SK-N-SH (cell line): ENCODE measurements at regions not wholly inside any gene's neighbourhood (a gene's known extent, or its start where the extent isn't known, plus 50 kb on each side); places are given as distances from the start of the nearest gene placed in this dataset.

Experiments used
- CTCF ChIA-PET: fragments of 300-600, 350-600 bp; formaldehyde crosslinking; extraction: SDS; loops from one replicate; lab custom pipeline; 2021; lab: Yijun Ruan, JAX
- POLR2A ChIA-PET: fragments of 350-600 bp; sonication (Branson Sonifier 250); formaldehyde crosslinking; extraction: SDS; loops from one replicate; lab custom pipeline; 2020; ENCODE audit warnings: antibody characterized with exemption, inconsistent platforms; lab: Yijun Ruan, JAX
- DNase-seq: peaks from one replicate; pipeline ENCODE4 v3.0.0; 2012
- H2AFZ ChIP-seq: fragments of 200-600 bp; sonication (generic); 2 replicates; pipeline ENCODE4 v1.8.1; 2016; ENCODE audit warnings: antibody characterized with exemption, mild to moderate bottlenecking, low read depth
- H3F3A ChIP-seq: fragments of 200-600 bp; sonication (generic); replicated peaks from 2 replicates; pipeline ENCODE3; 2016; ENCODE audit warnings: antibody characterized with exemption, mild to moderate bottlenecking; ENCODE audit not compliant: insufficient read depth
- H3K27ac ChIP-seq, 2 experiments: fragments of 200-500 bp in 1 of 2; fragments of 200-600 bp in 1 of 2; sonication (Bioruptor generic) in 1 of 2; sonication (generic), shearing (Covaris generic) in 1 of 2; 2 replicates each; pipeline versions ENCODE4 v1.5.1 to v1.6.1; 2014 to 2016; ENCODE audit warnings: low read depth in 2 of 2, inconsistent platforms in 1 of 2, low read length in 1 of 2, mild to moderate bottlenecking in 1 of 2, mixed read lengths in 1 of 2
- H3K27me3 ChIP-seq: fragments of 200-600 bp; sonication (generic), shearing (Covaris generic); 2 replicates; pipeline ENCODE4 v1.6.1; 2016; ENCODE audit warnings: mixed run types; ENCODE audit not compliant: insufficient read depth
- H3K36me3 ChIP-seq, 2 experiments: fragments of 200-500 bp in 1 of 2; fragments of 200-600 bp in 1 of 2; sonication (Bioruptor generic) in 1 of 2; sonication (generic) in 1 of 2; replicated peaks in 1 of 2; 2 replicates each; pipeline versions ENCODE3 to v1.5.1; 2014 to 2016; ENCODE audit warnings: low read length in 1 of 2, mild to moderate bottlenecking in 1 of 2; ENCODE audit not compliant: insufficient read depth in 2 of 2, control insufficient read depth in 1 of 2
- H3K4me1 ChIP-seq, 2 experiments: fragments of 200-500 bp in 1 of 2; fragments of 200-600 bp in 1 of 2; sonication (Bioruptor generic) in 1 of 2; sonication (generic), shearing (Covaris generic) in 1 of 2; 2 replicates each; pipeline versions ENCODE4 v1.5.1 to v1.6.1; 2014 to 2016; ENCODE audit warnings: low read depth in 1 of 2, low read length in 1 of 2, mixed run types in 1 of 2; ENCODE audit not compliant: insufficient read depth in 2 of 2, control insufficient read depth in 1 of 2
- H3K4me2 ChIP-seq: fragments of 200-600 bp; sonication (generic), shearing (Covaris generic); 2 replicates; pipeline ENCODE4 v1.6.1; 2017; ENCODE audit warnings: mixed run types
- H3K4me3 ChIP-seq, 2 experiments: fragments of 200-500 bp in 1 of 2; fragments of 200-600 bp in 1 of 2; sonication (Bioruptor generic) in 1 of 2; sonication (generic), shearing (Covaris generic) in 1 of 2; 2 replicates each; pipeline versions ENCODE4 v1.5.1 to v1.8.1; 2014 to 2016; ENCODE audit warnings: low read depth in 2 of 2, inconsistent platforms in 1 of 2, low read length in 1 of 2, mild to moderate bottlenecking in 1 of 2, mixed read lengths in 1 of 2, moderate library complexity in 1 of 2
- H3K79me2 ChIP-seq: fragments of 200-600 bp; sonication (generic); 2 replicates; pipeline ENCODE4 v1.8.1; 2017; ENCODE audit warnings: mild to moderate bottlenecking; ENCODE audit not compliant: insufficient read depth
- H3K9ac ChIP-seq: fragments of 200-600 bp; sonication (generic); 2 replicates; pipeline ENCODE4 v1.6.1; 2017; ENCODE audit warnings: mixed run types
- H3K9me2 ChIP-seq: fragments of 200-600 bp; sonication (generic); 2 replicates; pipeline ENCODE4 v1.6.1; 2017; ENCODE audit warnings: mixed run types
- H3K9me3 ChIP-seq: fragments of 200-600 bp; sonication (generic); 2 replicates; pipeline ENCODE4 v1.6.1; 2017; ENCODE audit warnings: mixed run types, mild to moderate bottlenecking, moderate library complexity
- H4K20me1 ChIP-seq: fragments of 200-600 bp; sonication (generic); 2 replicates; pipeline ENCODE4 v1.6.1; 2017; ENCODE audit warnings: mild to moderate bottlenecking, mixed run types; ENCODE audit not compliant: insufficient read depth
- CTCF ChIP-seq: fragments of 200-600 bp; sonication (generic); IDR thresholded peaks from 2 replicates; pipeline ENCODE4 v1.6.1; 2017; ENCODE audit warnings: antibody characterized with exemption, mild to moderate bottlenecking, moderate library complexity
- ELF1 ChIP-seq: IDR thresholded peaks from 2 replicates; pipeline ENCODE4 v1.4.0; 2012
- EP300 ChIP-seq, 2 experiments: IDR thresholded peaks; 2 replicates each; pipeline versions ENCODE4 v1.4.0 to v1.6.1; 2012; ENCODE audit warnings: borderline replicate concordance in 1 of 2, low read depth in 1 of 2, low read length in 1 of 2
- FOSL2 ChIP-seq: IDR thresholded peaks from 2 replicates; pipeline ENCODE4 v1.4.0; 2012; ENCODE audit warnings: low read depth, mild to moderate bottlenecking, moderate library complexity, borderline replicate concordance
- GATA2 ChIP-seq: sonication (generic); formaldehyde crosslinking; IDR thresholded peaks from 2 replicates; pipeline ENCODE4 v1.5.0; 2020; ENCODE audit warnings: mild to moderate bottlenecking, missing genetic modification reagents
- IRF3 ChIP-seq: fragments of 150-350 bp; IDR thresholded peaks from 2 replicates; pipeline ENCODE4 v1.6.1; 2016; ENCODE audit warnings: mild to moderate bottlenecking, low read depth, low read length
- MEF2A ChIP-seq: IDR thresholded peaks from 2 replicates; pipeline ENCODE4 v1.4.0; 2012; ENCODE audit warnings: low read depth, borderline replicate concordance
- MXI1 ChIP-seq: IDR thresholded peaks from 2 replicates; pipeline ENCODE4 v1.6.1; 2012; ENCODE audit warnings: mild to moderate bottlenecking, low read depth, low read length, improper control_type of control experiment
- NFIC ChIP-seq: IDR thresholded peaks from 2 replicates; pipeline ENCODE4 v1.4.0; 2012; ENCODE audit warnings: borderline replicate concordance
- POLR2AphosphoS5 ChIP-seq: IDR thresholded peaks from 2 replicates; pipeline ENCODE4 v1.6.1; 2012; ENCODE audit warnings: low read depth, low read length
- RAD21 ChIP-seq: IDR thresholded peaks from 2 replicates; pipeline ENCODE4 v1.6.1; 2012; ENCODE audit warnings: mild to moderate bottlenecking, low read length
- SIN3A ChIP-seq: IDR thresholded peaks from 2 replicates; pipeline ENCODE4 v1.6.1; 2012; ENCODE audit warnings: low read depth, mild to moderate bottlenecking, low read length, moderate library complexity, borderline replicate concordance
- SMC3 ChIP-seq: IDR thresholded peaks from 2 replicates; pipeline ENCODE4 v1.6.1; 2012; ENCODE audit warnings: low read depth, low read length, improper control_type of control experiment
- TCF12 ChIP-seq: IDR thresholded peaks from 2 replicates; pipeline ENCODE4 v1.4.0; 2012
- USF2 ChIP-seq: fragments of 150-350 bp; IDR thresholded peaks from 2 replicates; pipeline ENCODE4 v1.6.1; 2017; ENCODE audit warnings: antibody characterized with exemption, low read length, low read depth, borderline replicate concordance
- ZBTB33 ChIP-seq: IDR thresholded peaks from 2 replicates; pipeline ENCODE4 v1.4.0; 2012; ENCODE audit warnings: low read depth, borderline replicate concordance
- TF ChIP-seq, protein P1 (sequence below): IDR thresholded peaks from 2 replicates; pipeline ENCODE4 v1.4.0; 2012; ENCODE audit warnings: low read depth, borderline replicate concordance
- TF ChIP-seq, protein P2 (sequence below): IDR thresholded peaks from 2 replicates; pipeline ENCODE4 v1.6.1; 2012; ENCODE audit warnings: mild to moderate bottlenecking, low read depth, low read length, moderate library complexity

DNA sequence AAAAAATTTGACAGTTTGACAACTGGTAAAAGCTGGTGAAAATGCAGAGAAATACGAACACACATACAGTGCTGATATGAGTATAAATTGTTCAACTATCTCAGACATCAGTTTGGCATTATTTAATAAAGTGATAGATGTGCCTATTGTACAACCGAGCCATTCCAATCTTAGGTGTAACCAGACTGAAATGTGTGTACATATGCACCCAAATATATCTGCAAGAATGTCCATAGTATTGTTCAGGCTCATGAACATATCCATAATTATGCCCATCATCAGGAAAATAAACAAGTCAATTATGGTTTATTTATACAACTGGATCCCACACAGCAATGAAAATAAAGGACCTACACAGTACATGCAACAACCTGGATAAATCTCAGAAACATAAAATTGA, 188.9 kb upstream of the DDX53 start (continued):
- TF ChIP-seq, protein P1, sequence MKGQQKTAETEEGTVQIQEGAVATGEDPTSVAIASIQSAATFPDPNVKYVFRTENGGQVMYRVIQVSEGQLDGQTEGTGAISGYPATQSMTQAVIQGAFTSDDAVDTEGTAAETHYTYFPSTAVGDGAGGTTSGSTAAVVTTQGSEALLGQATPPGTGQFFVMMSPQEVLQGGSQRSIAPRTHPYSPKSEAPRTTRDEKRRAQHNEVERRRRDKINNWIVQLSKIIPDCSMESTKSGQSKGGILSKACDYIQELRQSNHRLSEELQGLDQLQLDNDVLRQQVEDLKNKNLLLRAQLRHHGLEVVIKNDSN, result no peak
- no peak for TF ChIP-seq USF2

GRCh38 chrX:22818061-22818460, 181.7 kb upstream of the DDX53 start:
- Histone ChIP-seq H4K20me1 (no peaks in the 10 kb centered on the region), H3K79me2 (no peaks in the 10 kb centered on the region), H3K4me2 (no peak overlapping the region), H2AFZ (no peak overlapping the region), H3K4me3 (no peak overlapping the region), H3K36me3 (no peaks in the 10 kb centered on the region), H3K9ac (no peak overlapping the region), H3K9me2 (no peaks in the 10 kb centered on the region), H3K27me3 (no peaks in the 10 kb centered on the region), H3K27ac (no peak overlapping the region), H3K4me1 (no peaks in the 10 kb centered on the region), H3K9me3 (no peaks in the 10 kb centered on the region), H3F3A (no peaks in the 10 kb centered on the region)
- TF ChIP-seq TCF12 (no peak), EP300 (IDR thresholded peaks at IDR 0.05; ENCODE audit: borderline replicate concordance in 1 of 2, low read depth in 1 of 2, low read length in 1 of 2) (no peak), RAD21 (no peak), MEF2A (no peak), ZBTB33 (no peak), MXI1 (no peak), FOSL2 (no peak), ELF1 (no peak), IRF3 (no peak), USF2 (no peak), NFIC (no peak), SMC3 (no peak), GATA2 (CRISPR knock-in tag) (no peak), SIN3A (no peak), POLR2AphosphoS5 (no peak), CTCF (no peak)
- TF ChIP-seq, protein P2, sequence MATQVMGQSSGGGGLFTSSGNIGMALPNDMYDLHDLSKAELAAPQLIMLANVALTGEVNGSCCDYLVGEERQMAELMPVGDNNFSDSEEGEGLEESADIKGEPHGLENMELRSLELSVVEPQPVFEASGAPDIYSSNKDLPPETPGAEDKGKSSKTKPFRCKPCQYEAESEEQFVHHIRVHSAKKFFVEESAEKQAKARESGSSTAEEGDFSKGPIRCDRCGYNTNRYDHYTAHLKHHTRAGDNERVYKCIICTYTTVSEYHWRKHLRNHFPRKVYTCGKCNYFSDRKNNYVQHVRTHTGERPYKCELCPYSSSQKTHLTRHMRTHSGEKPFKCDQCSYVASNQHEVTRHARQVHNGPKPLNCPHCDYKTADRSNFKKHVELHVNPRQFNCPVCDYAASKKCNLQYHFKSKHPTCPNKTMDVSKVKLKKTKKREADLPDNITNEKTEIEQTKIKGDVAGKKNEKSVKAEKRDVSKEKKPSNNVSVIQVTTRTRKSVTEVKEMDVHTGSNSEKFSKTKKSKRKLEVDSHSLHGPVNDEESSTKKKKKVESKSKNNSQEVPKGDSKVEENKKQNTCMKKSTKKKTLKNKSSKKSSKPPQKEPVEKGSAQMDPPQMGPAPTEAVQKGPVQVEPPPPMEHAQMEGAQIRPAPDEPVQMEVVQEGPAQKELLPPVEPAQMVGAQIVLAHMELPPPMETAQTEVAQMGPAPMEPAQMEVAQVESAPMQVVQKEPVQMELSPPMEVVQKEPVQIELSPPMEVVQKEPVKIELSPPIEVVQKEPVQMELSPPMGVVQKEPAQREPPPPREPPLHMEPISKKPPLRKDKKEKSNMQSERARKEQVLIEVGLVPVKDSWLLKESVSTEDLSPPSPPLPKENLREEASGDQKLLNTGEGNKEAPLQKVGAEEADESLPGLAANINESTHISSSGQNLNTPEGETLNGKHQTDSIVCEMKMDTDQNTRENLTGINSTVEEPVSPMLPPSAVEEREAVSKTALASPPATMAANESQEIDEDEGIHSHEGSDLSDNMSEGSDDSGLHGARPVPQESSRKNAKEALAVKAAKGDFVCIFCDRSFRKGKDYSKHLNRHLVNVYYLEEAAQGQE, result no peak
- ChIA-PET POLR2A (no interaction called here), CTCF (interaction anchor here (0.7 kb wide), 1 partner anchor 376 kb away, joined by 3 read pairs; no protein-coding TSS in a partner anchor)
- no peak for DNase-seq
